ENCODE measurements at regions not wholly inside any gene's neighbourhood (a gene's known extent, or its start where the extent isn't known, plus 50 kb on each side); places are given as distances from the start of the nearest gene placed in this dataset.

- TF ChIP-seq POLR2AphosphoS5 (IDR thresholded peaks at IDR 0.05): no peak
- no peak for TF ChIP-seq CTCF (IDR thresholded peaks at IDR 0.05)
- no peak for TF ChIP-seq POLR2A (IDR thresholded peaks at IDR 0.05; ENCODE audit: low read depth)
- no peak for TF ChIP-seq EP300 (IDR thresholded peaks at IDR 0.05)
Measured at GRCh38 chr9:96040591-96041461, 165.3 kb downstream of the ERCC6L2 start.

Measured in esophagus muscularis mucosa (tissue), 4 donors.